ENCODE measurements at regions not wholly inside any gene's neighbourhood (a gene's known extent, or its start where the extent isn't known, plus 50 kb on each side); places are given as distances from the start of the nearest gene placed in this dataset.

DNA sequence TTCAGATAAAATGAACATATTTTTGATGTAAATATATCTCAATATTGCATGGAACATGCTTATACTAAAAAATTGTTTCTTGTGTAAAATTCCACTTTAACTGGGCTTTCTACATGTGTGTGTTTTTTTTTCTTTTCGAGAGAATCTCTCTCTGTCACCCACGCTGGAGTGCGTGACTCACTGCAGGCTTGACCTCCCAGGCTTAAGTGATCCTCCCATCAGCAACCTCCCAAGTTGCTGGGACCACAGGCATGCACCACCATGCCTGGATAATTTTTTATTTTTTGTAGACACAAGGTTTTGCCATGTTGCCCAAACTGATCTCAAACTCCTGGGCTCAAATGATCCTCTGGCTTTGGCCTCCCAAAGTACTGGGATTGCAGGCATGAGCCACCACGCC is 254.6 kb downstream of the LOXHD1 start:
- no peak for TF ChIP-seq POLR2A (IDR thresholded peaks at IDR 0.05)
- TF ChIP-seq, protein P1, sequence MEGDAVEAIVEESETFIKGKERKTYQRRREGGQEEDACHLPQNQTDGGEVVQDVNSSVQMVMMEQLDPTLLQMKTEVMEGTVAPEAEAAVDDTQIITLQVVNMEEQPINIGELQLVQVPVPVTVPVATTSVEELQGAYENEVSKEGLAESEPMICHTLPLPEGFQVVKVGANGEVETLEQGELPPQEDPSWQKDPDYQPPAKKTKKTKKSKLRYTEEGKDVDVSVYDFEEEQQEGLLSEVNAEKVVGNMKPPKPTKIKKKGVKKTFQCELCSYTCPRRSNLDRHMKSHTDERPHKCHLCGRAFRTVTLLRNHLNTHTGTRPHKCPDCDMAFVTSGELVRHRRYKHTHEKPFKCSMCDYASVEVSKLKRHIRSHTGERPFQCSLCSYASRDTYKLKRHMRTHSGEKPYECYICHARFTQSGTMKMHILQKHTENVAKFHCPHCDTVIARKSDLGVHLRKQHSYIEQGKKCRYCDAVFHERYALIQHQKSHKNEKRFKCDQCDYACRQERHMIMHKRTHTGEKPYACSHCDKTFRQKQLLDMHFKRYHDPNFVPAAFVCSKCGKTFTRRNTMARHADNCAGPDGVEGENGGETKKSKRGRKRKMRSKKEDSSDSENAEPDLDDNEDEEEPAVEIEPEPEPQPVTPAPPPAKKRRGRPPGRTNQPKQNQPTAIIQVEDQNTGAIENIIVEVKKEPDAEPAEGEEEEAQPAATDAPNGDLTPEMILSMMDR (IDR thresholded peaks at IDR 0.05): no peak

Data from tibial nerve (tissue), 3 donors.